H1 (cell line): ENCODE measurements at regions not wholly inside any gene's neighbourhood (a gene's known extent, or its start where the extent isn't known, plus 50 kb on each side); places are given as distances from the start of the nearest gene placed in this dataset.

Experiments
- CTCF ChIA-PET: fragments of 300-600 bp; sonication (Branson Sonifier 250); formaldehyde crosslinking; loops from one replicate; lab custom pipeline; 2021; ENCODE audit not compliant: partially characterized antibody; lab: Charles Lee
- POLR2A ChIA-PET: fragments of 300-600 bp; sonication (Branson Sonifier 250); formaldehyde crosslinking; loops from one replicate; lab custom pipeline; 2021; ENCODE audit warnings: inconsistent platforms; ENCODE audit not compliant: partially characterized antibody; lab: Charles Lee
- DNase-seq, 2 experiments: peaks; one replicate each; pipeline versions ENCODE4 v3.0.0 to v3.0.0-alpha.2; 2010 to 2022; ENCODE audit warnings: low spot score in 2 of 2, low read depth in 1 of 2, mixed read lengths in 1 of 2
- FAIRE-seq: peaks from 2 replicates; lab custom pipeline; 2011; peaks lifted over from hg19 to GRCh38; lab: Jason Lieb, UNC
- H2AFZ ChIP-seq: 2 replicates; pipeline ENCODE4 v1.8.1; 2012; ENCODE audit warnings: low read length, inconsistent platforms
- H2AK5ac ChIP-seq: 2 replicates; pipeline ENCODE4 v1.6.1; 2013; ENCODE audit warnings: low read depth, low read length
- H2BK120ac ChIP-seq: replicated peaks from 2 replicates; pipeline ENCODE3; 2013; ENCODE audit warnings: low read depth, low read length, inconsistent platforms
- H2BK12ac ChIP-seq: 2 replicates; pipeline ENCODE4 v1.6.1; 2013; ENCODE audit warnings: low read depth, low read length
- H2BK15ac ChIP-seq: 2 replicates; pipeline ENCODE4 v1.6.1; 2013; ENCODE audit warnings: low read length
- H2BK20ac ChIP-seq: 2 replicates; pipeline ENCODE4 v1.6.1; 2013; ENCODE audit warnings: low read length
- H2BK5ac ChIP-seq: 2 replicates; pipeline ENCODE4 v1.6.1; 2013; ENCODE audit warnings: low read depth, low read length
- H3K14ac ChIP-seq: 2 replicates; pipeline ENCODE4 v1.6.1; 2013; ENCODE audit warnings: inconsistent platforms; ENCODE audit not compliant: insufficient read length
- H3K18ac ChIP-seq: 2 replicates; pipeline ENCODE4 v1.6.1; 2013; ENCODE audit warnings: low read length; ENCODE audit errors: extremely low read depth
- H3K23ac ChIP-seq: 2 replicates; pipeline ENCODE4 v1.6.1; 2013; ENCODE audit warnings: inconsistent platforms; ENCODE audit not compliant: insufficient read length
- H3K23me2 ChIP-seq: 2 replicates; pipeline ENCODE4 v1.6.1; 2013; ENCODE audit warnings: low read depth, low read length
- H3K27ac ChIP-seq: 2 replicates; pipeline ENCODE4 v1.6.1; 2011; ENCODE audit warnings: low read depth, low read length, inconsistent platforms
- H3K27me3 ChIP-seq, 4 experiments: replicated peaks in 1 of 4; 1 replicate in 1 of 4; 2 replicates in 3 of 4; pipeline versions ENCODE4 v1.6.1 to v1.8.1; 2011 to 2013; ENCODE audit warnings: low read length in 3 of 4, mild to moderate bottlenecking in 3 of 4, inconsistent platforms in 2 of 4, mixed read lengths in 2 of 4, moderate library complexity in 1 of 4; ENCODE audit not compliant: control insufficient read depth in 3 of 4, insufficient read depth in 3 of 4; ENCODE audit errors: extremely low read depth in 1 of 4
- H3K36me3 ChIP-seq, 4 experiments: 2 replicates each; pipeline versions ENCODE4 v1.6.1 to v1.8.1; 2011 to 2013; ENCODE audit warnings: mild to moderate bottlenecking in 4 of 4, low read length in 3 of 4, moderate library complexity in 2 of 4, control low read depth in 1 of 4, inconsistent platforms in 1 of 4; ENCODE audit not compliant: insufficient read depth in 4 of 4, control insufficient read depth in 2 of 4
- H3K4ac ChIP-seq: replicated peaks from 2 replicates; pipeline ENCODE3; 2013; ENCODE audit warnings: low read length, low read depth, mixed read lengths, inconsistent platforms; ENCODE audit not compliant: insufficient read length
- H3K4me1 ChIP-seq, 4 experiments: replicated peaks in 1 of 4; 1 replicate in 1 of 4; 2 replicates in 3 of 4; pipeline versions ENCODE4 v1.6.1 to v1.8.1; 2011 to 2013; ENCODE audit warnings: low read length in 3 of 4, inconsistent platforms in 2 of 4, mixed read lengths in 1 of 4; ENCODE audit not compliant: insufficient read depth in 4 of 4, control insufficient read depth in 3 of 4
- H3K4me2 ChIP-seq, 2 experiments: 2 replicates each; pipeline versions ENCODE4 v1.6.1 to v1.8.1; 2011 to 2013; ENCODE audit warnings: low read depth in 2 of 2, low read length in 2 of 2, control low read depth in 1 of 2, inconsistent platforms in 1 of 2, mild to moderate bottlenecking in 1 of 2; ENCODE audit not compliant: insufficient read depth in 1 of 2
- H3K4me3 ChIP-seq, 4 experiments: fragments of 200-600, 300-600 bp in 1 of 4; sonication (generic), shearing (Covaris generic), sonication (Bioruptor Twin) in 1 of 4; 2 replicates each; pipeline versions ENCODE4 v1.5.1 to v1.8.1; 2011 to 2016; ENCODE audit warnings: low read length in 4 of 4, low read depth in 3 of 4, control low read depth in 2 of 4, inconsistent platforms in 2 of 4, mild to moderate bottlenecking in 2 of 4, mixed read lengths in 1 of 4, moderate library complexity in 1 of 4; ENCODE audit not compliant: insufficient read depth in 2 of 4; ENCODE audit errors: extremely low read depth in 1 of 4
- H3K56ac ChIP-seq: replicated peaks from 2 replicates; pipeline ENCODE3; 2013; ENCODE audit warnings: low read depth, mild to moderate bottlenecking, mixed read lengths, low read length, inconsistent platforms; ENCODE audit not compliant: insufficient read length
- H3K79me1 ChIP-seq: 2 replicates; pipeline ENCODE4 v1.6.1; 2013; ENCODE audit warnings: low read depth, low read length, control low read depth
- H3K79me2 ChIP-seq, 2 experiments: 2 replicates each; pipeline versions ENCODE4 v1.6.1 to v1.8.1; 2012 to 2013; ENCODE audit warnings: low read length in 2 of 2, mild to moderate bottlenecking in 2 of 2, inconsistent platforms in 1 of 2; ENCODE audit not compliant: insufficient read depth in 2 of 2, control insufficient read depth in 1 of 2
- H3K9ac ChIP-seq, 4 experiments: replicated peaks in 1 of 4; 1 replicate in 1 of 4; 2 replicates in 3 of 4; pipeline versions ENCODE4 v1.6.1 to v1.8.1; 2011 to 2013; ENCODE audit warnings: low read depth in 3 of 4, low read length in 3 of 4, control low read depth in 2 of 4, mild to moderate bottlenecking in 2 of 4, moderate library complexity in 2 of 4, inconsistent platforms in 1 of 4; ENCODE audit errors: extremely low read depth in 1 of 4
- H3K9me3 ChIP-seq, 2 experiments: 2 replicates each; pipeline versions ENCODE4 v1.6.1 to v1.8.1; 2012 to 2013; ENCODE audit warnings: mild to moderate bottlenecking in 2 of 2, moderate library complexity in 2 of 2, control low read depth in 1 of 2, inconsistent platforms in 1 of 2, low read depth in 1 of 2, low read length in 1 of 2, mixed read lengths in 1 of 2; ENCODE audit not compliant: insufficient read depth in 2 of 2
- H4K20me1 ChIP-seq, 2 experiments: replicated peaks in 1 of 2; 2 replicates each; pipeline versions ENCODE3 to v1.8.1; 2011 to 2013; ENCODE audit warnings: inconsistent platforms in 2 of 2, low read length in 2 of 2, mild to moderate bottlenecking in 1 of 2; ENCODE audit not compliant: insufficient read depth in 2 of 2, control insufficient read depth in 1 of 2
- H4K5ac ChIP-seq: 2 replicates; pipeline ENCODE4 v1.6.1; 2013; ENCODE audit warnings: low read length, low read depth, mixed read lengths, inconsistent platforms; ENCODE audit not compliant: insufficient read length
- H4K8ac ChIP-seq: 2 replicates; pipeline ENCODE4 v1.8.0; 2013; ENCODE audit warnings: mild to moderate bottlenecking, moderate library complexity, low read length, inconsistent platforms; ENCODE audit not compliant: insufficient read depth; ENCODE audit errors: extremely low read depth
- H4K91ac ChIP-seq: replicated peaks from 2 replicates; pipeline ENCODE3; 2013; ENCODE audit warnings: low read length, mixed read lengths, inconsistent platforms; ENCODE audit not compliant: insufficient read length
- ATF3 ChIP-seq: IDR thresholded peaks from 2 replicates; pipeline ENCODE4 v1.6.1; 2011; ENCODE audit warnings: low read depth, mild to moderate bottlenecking, low read length; ENCODE audit not compliant: insufficient read depth
- BCL11A ChIP-seq, 2 experiments: IDR thresholded peaks; one replicate each; pipeline ENCODE4 v1.6.1; 2011; ENCODE audit warnings: low read depth in 2 of 2, low read length in 2 of 2, mild to moderate bottlenecking in 2 of 2
- CTCF ChIP-seq, 3 experiments: IDR thresholded peaks; 1 replicate in 2 of 3; 2 replicates in 1 of 3; pipeline versions ENCODE4 v1.5.1 to v1.6.1; 2011; ENCODE audit warnings: low read length in 3 of 3, mild to moderate bottlenecking in 3 of 3, inconsistent platforms in 2 of 3, low read depth in 1 of 3, moderate library complexity in 1 of 3; ENCODE audit not compliant: insufficient read depth in 1 of 3; ENCODE audit errors: control extremely low read depth in 1 of 3
- EP300 ChIP-seq, 2 experiments: IDR thresholded peaks; 1 replicate in 1 of 2; 2 replicates in 1 of 2; pipeline ENCODE4 v1.6.1; 2011 to 2012; ENCODE audit warnings: low read depth in 2 of 2, low read length in 2 of 2, mild to moderate bottlenecking in 2 of 2, borderline replicate concordance in 1 of 2, inconsistent platforms in 1 of 2, moderate library complexity in 1 of 2
- HDAC2 ChIP-seq, 2 experiments: fragments of 300-600 bp in 1 of 2; sonication (generic) in 1 of 2; IDR thresholded peaks; 2 replicates each; pipeline ENCODE4 v1.6.1; 2011 to 2012; ENCODE audit warnings: low read depth in 2 of 2, low read length in 2 of 2, mild to moderate bottlenecking in 2 of 2, moderate library complexity in 2 of 2, borderline replicate concordance in 1 of 2, inconsistent platforms in 1 of 2
- JUN ChIP-seq: IDR thresholded peaks from 2 replicates; pipeline ENCODE4 v1.6.1; 2011; ENCODE audit warnings: low read depth, mild to moderate bottlenecking, improper control_type of control experiment, low read length
- KDM4A ChIP-seq: IDR thresholded peaks from one replicate; pipeline ENCODE4 v1.7.1; 2012; ENCODE audit warnings: low read depth, mild to moderate bottlenecking, moderate library complexity, low read length, inconsistent platforms; ENCODE audit not compliant: severe bottlenecking
- RBBP5 ChIP-seq: IDR thresholded peaks from 2 replicates; pipeline ENCODE4 v1.7.1; 2012; ENCODE audit warnings: low read depth, mild to moderate bottlenecking, inconsistent platforms, low read length, moderate library complexity, borderline replicate concordance
- TAF7 ChIP-seq: optimal IDR thresholded peaks from 2 replicates; pipeline ENCODE3; 2011; ENCODE audit warnings: low read depth, mild to moderate bottlenecking, inconsistent platforms, low read length, moderate library complexity, borderline replicate concordance
- TCF12 ChIP-seq: IDR thresholded peaks from 2 replicates; pipeline ENCODE4 v1.6.1; 2011; ENCODE audit warnings: low read depth, mild to moderate bottlenecking, low read length
- WGBS, 2 experiments: shearing (Covaris generic) in 1 of 2; methylation state at CpG; one replicate each; pipeline versions ENCODE4 v1.1.6 to v1.1.7; 2013 to 2015; ENCODE audit warnings: low lambda C conversion rate in 2 of 2, mixed read lengths in 2 of 2, inconsistent platforms in 1 of 2, low coverage in 1 of 2, missing lambda C conversion rate in 1 of 2; ENCODE audit not compliant: insufficient replicate concordance in 2 of 2, insufficient coverage in 1 of 2, insufficient read length in 1 of 2; ENCODE audit errors: extremely low coverage in 1 of 2, missing lambda C conversion rate in 1 of 2; 5-methylcytosine and 5-hydroxymethylcytosine counted together

GRCh38 chr5:106853266-106853665 is 817.5 kb downstream of the EFNA5 start:
- CTCF ChIA-PET: interaction anchor here (1.1 to 1.8 kb wide), 2 partner anchors 9 to 43 kb away, joined by 3 to 10 read pairs; no protein-coding TSS in a partner anchor
- H2AFZ ChIP-seq: no peak overlapping the region
- no peak overlapping the region for H4K8ac ChIP-seq
- H3K9ac ChIP-seq: no peak overlapping the region
- no peak overlapping the region for H2BK15ac ChIP-seq
- no peaks in the 10 kb centered on the region for H3K23me2 ChIP-seq
- no peak overlapping the region for H2BK120ac ChIP-seq
- no peak overlapping the region for H3K4me3 ChIP-seq
- H3K27me3 ChIP-seq: no peaks in the 10 kb centered on the region
- H3K4ac ChIP-seq: no peak overlapping the region
- POLR2A ChIA-PET: interaction anchor here (0.5 kb wide), 1 partner anchor 1347 kb away, joined by 3 read pairs; no protein-coding TSS in a partner anchor
- no peaks in the 10 kb centered on the region for H3K9me3 ChIP-seq
- no peak overlapping the region for H3K27ac ChIP-seq
- no peaks in the 10 kb centered on the region for H3K79me2 ChIP-seq
- no peak overlapping the region for H4K5ac ChIP-seq
- H4K91ac ChIP-seq: no peak overlapping the region
- H3K56ac ChIP-seq: no peak overlapping the region
- peaks cover 0 to 5% (median 1%) of the 10 kb centered on the region in 4 experiments; a peak in 2 of 7 replicates for H3K4me1 ChIP-seq
- H2BK5ac ChIP-seq: no peak overlapping the region
- H2BK12ac ChIP-seq: no peak overlapping the region
- H3K18ac ChIP-seq: no peak overlapping the region
- no peak overlapping the region for H2BK20ac ChIP-seq
- H3K23ac ChIP-seq: no peak overlapping the region
- H2AK5ac ChIP-seq: no peak overlapping the region
- WGBS, 2 experiments: 99% methylated on average over 4 of the region's 4 CpGs; no CpG with 5 or more reads in 1 of the 2 experiments
- H3K4me2 ChIP-seq: no peak overlapping the region
- no peaks in the 10 kb centered on the region for H3K36me3 ChIP-seq
- H3K79me1 ChIP-seq: no peaks in the 10 kb centered on the region
- DNase-seq: no peak
- FAIRE-seq: no peak
- no peak overlapping the region for H3K14ac ChIP-seq
- no peaks in the 10 kb centered on the region for H4K20me1 ChIP-seq
- TF ChIP-seq HDAC2 (IDR thresholded peaks at IDR 0.05; ENCODE audit: borderline replicate concordance in 1 of 2, low read depth in 2 of 2, low read length in 2 of 2) (no peak), BCL11A (IDR thresholded peaks at IDR 0.05; ENCODE audit: low read depth in 2 of 2, low read length in 2 of 2) (no peak), CTCF (IDR thresholded peaks at IDR 0.05; ENCODE audit: control extremely low read depth in 1 of 3, insufficient read depth in 1 of 3, low read depth in 1 of 3, low read length in 3 of 3) (no peak), ATF3 (no peak), TCF12 (no peak), KDM4A (no peak), RBBP5 (no peak), EP300 (IDR thresholded peaks at IDR 0.05; ENCODE audit: borderline replicate concordance in 1 of 2, low read depth in 2 of 2, low read length in 2 of 2) (no peak), TAF7 (no peak), JUN (no peak)
